Astrocyte (in vitro differentiated cells and primary cell): ENCODE measurements at regions not wholly inside any gene's neighbourhood (a gene's known extent, or its start where the extent isn't known, plus 50 kb on each side); places are given as distances from the start of the nearest gene placed in this dataset.

ENCODE experiments used
- CTCF ChIP-seq: IDR thresholded peaks from 2 replicates; pipeline ENCODE4 v1.5.1; 2011; ENCODE audit warnings: low read depth, mild to moderate bottlenecking, inconsistent platforms, low read length, moderate library complexity; ENCODE audit not compliant: insufficient read depth
- EZH2 ChIP-seq: IDR thresholded peaks from 2 replicates; pipeline ENCODE4 v1.6.1; 2012; ENCODE audit warnings: mild to moderate bottlenecking, low read length, inconsistent platforms; ENCODE audit not compliant: insufficient read depth

- TF ChIP-seq CTCF (no peak), EZH2 (no peak)
These were observed 1046.3 kb downstream of the ROBO2 start for GRCh38 chr3:78086150-78086549.
